Psoas muscle (tissue), 7 donors: ENCODE measurements at regions not wholly inside any gene's neighbourhood (a gene's known extent, or its start where the extent isn't known, plus 50 kb on each side); places are given as distances from the start of the nearest gene placed in this dataset.
"Not testable (repeated sequence)": the region's sequence is repeated elsewhere in the genome, so short reads cannot be mapped to it uniquely, and the experiment has no call there.

Source experiments
- ATAC-seq, 4 donors: fragments of 200-7000 bp; cut with Tn5 transposase; one replicate each; pipeline ENCODE4 v1.9.1; 2020; ENCODE audit warnings: moderate library complexity in 3 of 4, mild to moderate bottlenecking in 2 of 4
- DNase-seq, 2 donors: peaks; one replicate each; pipeline ENCODE4 v3.0.0-alpha.2; 2020
- H3K27ac ChIP-seq: fragments of 200-600 bp; one replicate; pipeline ENCODE4 v1.8.0; 2022
- H3K27me3 ChIP-seq, 3 donors: fragments of 200-600 bp in 1 of 3; one replicate each; pipeline versions ENCODE4 v1.6.1 to v1.8.0; 2013 to 2022; ENCODE audit warnings: low read length in 2 of 3, mild to moderate bottlenecking in 2 of 3, moderate library complexity in 1 of 3; ENCODE audit not compliant: insufficient read depth in 3 of 3
- H3K36me3 ChIP-seq, 2 donors: fragments of 200-600 bp in 1 of 2; one replicate each; pipeline versions ENCODE4 v1.6.1 to v1.8.0; 2013 to 2022; ENCODE audit warnings: low read depth in 1 of 2, mild to moderate bottlenecking in 1 of 2, moderate library complexity in 1 of 2; ENCODE audit not compliant: insufficient read depth in 1 of 2
- H3K4me1 ChIP-seq: fragments of 200-600 bp; one replicate; pipeline ENCODE4 v1.8.0; 2022
- H3K4me3 ChIP-seq: fragments of 200-600 bp; one replicate; pipeline ENCODE4 v1.8.0; 2022; ENCODE audit warnings: mild to moderate bottlenecking
- H3K9me3 ChIP-seq: fragments of 200-600 bp; one replicate; pipeline ENCODE4 v1.8.0; 2022
- CTCF ChIP-seq: fragments of 200-600 bp; IDR thresholded peaks from one replicate; pipeline ENCODE4 v1.8.0; 2022; ENCODE audit warnings: antibody characterized with exemption
- WGBS, 3 donors: extraction: QIAGEN DNeasy Blood & Tissue Kit; methylation state at CpG; one replicate each; pipeline versions ENCODE4 v1.1.6 to v1.1.7; 2013; 5-methylcytosine and 5-hydroxymethylcytosine counted together
- intact Hi-C, 2 donors: fragments of 100-400 bp; cut with DNase I; formaldehyde crosslinking; loops; one replicate each; pipeline versions ENCODE4 v1.11.0 to v1.14.2; 2022
- donor health status: healthy with polysubstance abuse.
- donor health status: DM: no; HTN: no; CAD: no; lungs with moderate emphysema.
- donor health status: Bipolar disorder and iron deficiency.
- donor health status: healthy.
- donor health status: DM: yes; HTN: yes; CAD: no.
- donor health status: DM: no; HTN: no; CAD: no.
- donor health status: DM: yes; HTN: yes; CAD: no.

- Histone ChIP-seq H3K27ac (no peak overlapping the region), H3K36me3 (no peaks in the 10 kb centered on the region), H3K27me3 (no peaks in the 10 kb centered on the region), H3K4me3 (no peak overlapping the region), H3K4me1 (no peaks in the 10 kb centered on the region), H3K9me3 (no peaks in the 10 kb centered on the region)
- peak; percentile 11 to 65 for DNase-seq
- 65 to 68% (median 67%) methylated on average over 16 of the region's 16 CpGs for WGBS, 3 donors
- TF ChIP-seq CTCF, result no peak
- ATAC-seq, result peak in 1 of 4 donors; percentile 36
- intact Hi-C loops, result no loop called here
Observed at GRCh38 chr3:127072971-127073783, 90.3 kb downstream of the PLXNA1 start.

DNA sequence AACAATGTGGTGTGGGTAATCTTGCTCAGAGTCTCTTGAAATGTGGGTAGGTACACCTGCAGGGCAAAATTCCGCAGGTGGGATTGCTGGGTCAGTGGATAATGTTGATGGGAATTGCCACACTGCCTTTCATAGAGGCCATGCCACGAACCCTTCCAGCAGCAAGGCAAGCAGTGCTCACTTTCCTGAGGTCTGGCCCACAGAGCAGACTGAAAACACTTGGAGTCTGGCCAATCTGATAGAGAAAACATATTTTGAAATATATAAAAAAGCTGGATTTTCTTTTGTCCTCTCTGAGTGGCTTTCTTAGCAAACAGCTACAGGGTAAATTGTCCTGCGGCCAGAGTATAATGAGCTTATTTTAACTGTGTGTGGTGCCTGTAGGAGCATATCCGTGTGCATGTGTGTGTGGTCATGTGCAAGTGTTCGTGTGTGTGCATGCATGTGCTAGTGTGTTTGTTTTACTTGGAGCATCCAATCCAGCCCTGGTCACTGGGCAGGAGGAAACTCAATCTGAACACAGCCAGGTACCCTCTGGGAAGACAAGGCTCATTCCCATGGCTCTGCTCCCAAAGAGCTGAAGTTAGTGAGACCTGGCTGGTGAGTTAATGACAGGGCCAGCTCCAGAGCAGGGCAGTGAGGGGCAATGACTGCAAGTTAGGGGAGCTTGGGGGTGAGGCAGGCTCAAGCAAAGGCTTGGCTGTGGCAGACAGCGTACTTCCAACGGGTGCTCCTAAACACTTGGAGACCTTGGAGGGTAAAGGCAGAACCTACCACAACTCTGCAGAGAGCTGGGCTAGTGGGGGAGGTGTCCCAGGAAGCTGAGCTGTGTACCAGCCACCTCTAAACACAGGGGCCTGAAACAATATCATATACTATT lies 91.3 kb downstream of the PLXNA1 start:
- 76 to 82% (median 81%) methylated on average over 7 of the region's 7 CpGs for WGBS, 3 donors
- Histone ChIP-seq H3K4me3 (no peak overlapping the region), H3K9me3 (no peaks in the 10 kb centered on the region), H3K27ac (no peak overlapping the region), H3K4me1 (no peaks in the 10 kb centered on the region), H3K27me3 (no peaks in the 10 kb centered on the region), H3K36me3 (no peaks in the 10 kb centered on the region)
- peak in 1 of 2 donors; percentile 11 for DNase-seq
- peak in 1 of 4 donors; percentile 59 for ATAC-seq
- no peak for TF ChIP-seq CTCF
- intact Hi-C loops, result no loop called here

DNA sequence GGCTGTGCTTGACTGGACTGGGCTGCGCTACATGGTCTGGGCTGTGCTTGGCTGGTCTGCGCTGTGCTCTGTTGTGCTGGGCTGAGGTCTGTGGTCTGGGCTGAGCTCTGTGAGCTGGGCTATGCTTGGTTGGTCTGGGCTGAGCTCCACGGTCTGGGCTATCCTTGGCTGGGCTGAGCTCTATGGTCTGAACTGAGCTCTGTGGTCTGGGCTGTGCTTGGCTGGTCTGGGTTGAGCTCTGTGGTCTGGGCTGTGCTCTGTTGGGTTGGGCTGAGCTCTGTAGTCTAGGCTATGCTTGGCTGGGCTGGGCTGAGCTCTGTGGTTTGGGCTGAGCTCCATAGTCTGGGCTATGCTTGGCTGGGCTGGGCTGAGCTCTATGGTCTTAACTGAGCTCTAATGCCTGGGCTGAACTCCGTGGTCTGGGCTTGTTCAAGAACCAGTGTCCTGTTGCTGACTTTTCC lies 92.0 kb downstream of the PLXNA1 start:
- no peak overlapping the region for H3K27ac ChIP-seq
- peak; percentile 41 to 74 for DNase-seq
- TF ChIP-seq CTCF, result no peak

DNA sequence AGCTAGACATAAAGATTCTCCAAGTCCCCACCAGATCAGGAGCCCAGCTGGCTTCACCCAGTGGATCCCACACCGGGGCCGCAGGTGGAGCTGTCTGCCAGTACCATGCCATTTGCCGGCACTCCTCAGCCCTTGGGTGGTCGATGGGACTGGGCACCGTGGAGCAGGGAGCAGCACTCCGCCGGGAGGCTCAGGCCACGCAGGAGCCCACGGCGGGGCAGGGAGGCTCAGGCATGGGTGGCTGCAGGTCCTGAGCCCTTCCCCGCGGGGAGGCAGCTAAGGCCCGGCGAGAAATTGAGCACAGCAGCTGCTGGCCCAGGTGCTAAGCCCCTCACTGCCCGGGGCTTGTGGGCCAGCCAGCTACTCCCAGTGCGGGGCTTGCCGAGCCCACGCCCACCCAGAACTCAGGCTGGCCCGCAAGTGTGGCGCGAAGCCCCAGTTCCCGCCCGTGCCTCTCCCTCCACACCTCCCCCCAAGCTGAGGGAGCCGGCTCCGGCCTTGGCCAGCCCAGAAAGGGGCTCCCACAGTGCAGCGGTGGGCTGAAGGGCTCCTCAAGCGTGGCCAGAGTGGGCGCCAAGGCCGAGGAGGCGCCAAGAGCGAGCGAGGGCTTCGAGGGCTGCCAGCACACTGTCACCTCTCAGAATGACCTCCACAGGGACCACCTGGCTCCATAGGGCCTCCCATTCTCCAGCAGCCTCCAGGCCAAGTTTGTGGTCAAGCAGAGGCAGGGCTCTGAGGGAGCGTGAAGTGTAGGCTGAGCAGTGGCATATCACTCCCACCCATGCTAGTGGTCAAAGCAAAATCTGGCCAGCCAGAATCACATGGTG lies 93.5 kb downstream of the PLXNA1 start:
- ATAC-seq, H3K36me3 ChIP-seq, H3K9me3 ChIP-seq, intact Hi-C loops, H3K27me3 ChIP-seq, H3K4me1 ChIP-seq, H3K4me3 ChIP-seq, H3K27ac ChIP-seq: not testable (repeated sequence)
- peak in 1 of 2 donors; percentile 39 for DNase-seq
- 85 to 92% (median 89%) methylated on average over 31 to 34 of the region's 34 CpGs for WGBS, 3 donors

More for the DNA sequence above, 92.0 kb downstream of the PLXNA1 start:
- 69 to 71% (median 70%) methylated on average over 4 of the region's 4 CpGs for WGBS, 3 donors
- H3K36me3 ChIP-seq, result no peaks in the 10 kb centered on the region
- H3K4me1 ChIP-seq, result no peaks in the 10 kb centered on the region
- no peak overlapping the region for H3K4me3 ChIP-seq
- no peaks in the 10 kb centered on the region for H3K9me3 ChIP-seq
- peak; percentile 46 to 68 (median 60) for ATAC-seq
- intact Hi-C loops, result no loop called here
- H3K27me3 ChIP-seq, result no peaks in the 10 kb centered on the region
